ENCODE measurements at regions not wholly inside any gene's neighbourhood (a gene's known extent, or its start where the extent isn't known, plus 50 kb on each side); places are given as distances from the start of the nearest gene placed in this dataset.
"Not testable (repeated sequence)": the region's sequence is repeated elsewhere in the genome, so short reads cannot be mapped to it uniquely, and the experiment has no call there.

- not testable (repeated sequence) for DNase-seq (ENCODE audit: low spot score)
Measured at GRCh38 chr2:87263868-87264518, 242.3 kb upstream of the PLGLB1 start.

GRCh38 chr2:87275192-87275591 lies 253.5 kb upstream of the PLGLB1 start:
- not testable (repeated sequence) for DNase-seq (ENCODE audit: low spot score)

DNA sequence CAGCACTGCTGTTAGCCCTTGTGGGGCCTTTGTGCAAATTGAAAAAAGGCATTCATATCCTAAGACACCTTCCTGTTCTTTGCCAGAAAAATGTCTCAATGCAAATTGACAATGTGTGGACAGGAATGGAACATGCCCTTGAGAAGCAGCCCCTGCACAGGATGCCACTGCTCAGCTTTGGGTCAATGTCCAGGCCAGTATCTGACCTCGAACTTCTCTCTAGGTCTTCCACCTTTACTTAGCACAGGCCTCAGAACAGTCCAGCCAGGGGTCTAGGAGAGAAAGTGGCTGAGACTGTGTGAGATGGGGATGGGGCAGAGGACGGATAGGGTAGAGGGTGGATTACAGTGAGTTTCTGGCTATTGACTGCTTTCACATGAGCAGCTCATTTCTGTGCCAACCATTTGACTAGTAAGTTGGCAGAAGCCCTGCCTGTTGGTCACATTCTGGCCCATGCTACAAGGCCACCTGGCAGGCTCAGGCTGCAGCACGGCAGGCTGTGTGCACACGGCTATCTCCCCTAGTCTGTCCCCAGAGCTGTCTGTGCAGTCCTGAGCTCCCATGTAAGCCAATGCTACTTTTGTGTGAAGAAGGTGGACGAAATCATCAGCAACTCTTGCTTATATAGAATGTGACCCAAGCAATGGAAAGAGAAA lies 254.5 kb upstream of the PLGLB1 start:
- not testable (repeated sequence) for DNase-seq (ENCODE audit: low spot score)

GRCh38 chr2:87276673-87277072 lies 255.0 kb upstream of the PLGLB1 start:
- DNase-seq (ENCODE audit: low spot score): not testable (repeated sequence)

- not testable (repeated sequence) for DNase-seq (ENCODE audit: low spot score)
Measured at GRCh38 chr2:87277734-87278133, 256.1 kb upstream of the PLGLB1 start.

- not testable (repeated sequence) for DNase-seq (ENCODE audit: low spot score)
Measured at GRCh38 chr2:87280596-87281355, 259.1 kb upstream of the PLGLB1 start.

DNA sequence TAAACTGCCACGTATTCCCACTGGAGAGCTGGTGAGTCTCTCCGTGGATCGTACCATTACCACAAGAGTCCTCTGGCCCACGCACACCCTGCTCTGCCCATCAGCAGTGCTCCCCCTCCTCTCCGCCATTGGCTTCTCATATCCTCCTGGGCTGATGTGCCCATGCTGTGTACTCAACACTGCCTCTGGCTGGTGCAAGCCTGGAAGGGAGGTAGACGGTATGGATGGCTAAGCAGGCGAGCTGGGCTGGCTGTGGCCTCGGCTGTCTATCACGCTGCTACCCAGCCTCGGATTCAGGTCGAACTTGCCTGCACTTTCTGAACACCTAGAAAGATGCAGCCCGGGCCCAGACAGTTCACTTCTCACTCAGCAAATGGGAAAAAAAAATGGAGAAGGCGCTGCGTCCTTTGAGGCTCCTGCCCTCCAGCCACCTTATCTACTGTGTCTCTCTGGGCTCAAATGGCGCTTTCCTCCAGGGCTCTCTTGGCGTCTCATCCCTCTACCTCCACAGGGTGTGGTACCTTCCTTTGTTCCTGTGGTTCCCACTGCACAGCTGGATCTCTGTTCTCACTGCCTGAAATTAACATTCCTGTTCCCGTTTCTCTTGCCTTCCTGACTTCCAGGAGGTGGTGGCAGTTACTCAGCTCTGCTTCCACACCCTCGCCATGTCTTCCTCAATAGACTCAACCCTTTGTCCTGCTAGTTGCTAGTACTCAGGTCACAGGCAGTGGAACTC lies 262.3 kb upstream of the PLGLB1 start:
- peak; percentile 26 for DNase-seq (ENCODE audit: low spot score)

- DNase-seq (ENCODE audit: low spot score): not testable (repeated sequence)
Measured at GRCh38 chr2:87284471-87284772, 262.8 kb upstream of the PLGLB1 start.

DNA sequence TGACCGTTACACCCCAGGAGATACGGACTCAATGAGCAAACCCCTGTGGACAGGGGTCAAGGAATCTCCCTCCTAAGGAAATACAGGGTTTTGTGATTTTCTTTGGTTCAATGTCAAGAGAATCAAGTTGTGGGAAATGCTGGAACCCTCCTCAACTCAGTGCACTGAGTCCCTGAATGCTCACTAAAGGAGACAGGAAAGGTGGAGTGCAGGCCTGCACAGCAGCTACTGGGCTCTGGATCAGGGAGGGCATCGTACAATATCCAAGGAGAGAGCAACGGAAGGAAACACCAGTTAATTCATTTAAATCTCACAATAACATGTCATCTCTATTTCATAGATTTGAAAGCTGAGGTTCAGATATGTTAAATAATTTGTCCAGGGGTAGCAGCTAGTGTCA lies 263.5 kb upstream of the PLGLB1 start:
- not testable (repeated sequence) for DNase-seq (ENCODE audit: low spot score)

- not testable (repeated sequence) for DNase-seq (ENCODE audit: low spot score)
Measured at GRCh38 chr2:87290566-87291307, 269.1 kb upstream of the PLGLB1 start.

- DNase-seq (ENCODE audit: low spot score): not testable (repeated sequence)
Measured at GRCh38 chr2:87291400-87292200, 270.0 kb upstream of the PLGLB1 start.

GRCh38 chr2:87293931-87294594 lies 272.4 kb upstream of the PLGLB1 start:
- DNase-seq (ENCODE audit: low spot score): not testable (repeated sequence)

GRCh38 chr2:87295135-87295534 lies 273.5 kb upstream of the PLGLB1 start:
- not testable (repeated sequence) for DNase-seq (ENCODE audit: low spot score)

DNA sequence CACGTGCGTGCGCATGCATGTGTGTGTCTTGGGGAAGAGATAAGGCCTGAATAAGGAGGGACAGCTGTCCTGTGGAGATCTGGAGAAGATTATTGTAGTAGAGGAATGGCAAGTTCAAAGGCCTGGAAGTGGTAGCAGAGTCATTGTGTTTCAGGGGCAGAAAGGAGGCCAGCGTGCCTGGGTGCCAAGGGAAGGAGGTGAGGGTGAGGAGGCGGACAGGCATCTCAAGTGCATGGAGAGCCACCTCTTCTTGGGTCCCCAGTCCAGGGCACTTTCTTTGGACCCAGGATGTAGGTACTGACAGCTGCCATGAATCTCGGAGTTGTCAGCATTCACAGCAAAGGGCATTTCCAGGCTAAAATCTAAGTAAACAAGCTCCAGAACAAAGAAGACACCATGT lies 279.7 kb upstream of the PLGLB1 start:
- DNase-seq (ENCODE audit: low spot score): not testable (repeated sequence)

DNA sequence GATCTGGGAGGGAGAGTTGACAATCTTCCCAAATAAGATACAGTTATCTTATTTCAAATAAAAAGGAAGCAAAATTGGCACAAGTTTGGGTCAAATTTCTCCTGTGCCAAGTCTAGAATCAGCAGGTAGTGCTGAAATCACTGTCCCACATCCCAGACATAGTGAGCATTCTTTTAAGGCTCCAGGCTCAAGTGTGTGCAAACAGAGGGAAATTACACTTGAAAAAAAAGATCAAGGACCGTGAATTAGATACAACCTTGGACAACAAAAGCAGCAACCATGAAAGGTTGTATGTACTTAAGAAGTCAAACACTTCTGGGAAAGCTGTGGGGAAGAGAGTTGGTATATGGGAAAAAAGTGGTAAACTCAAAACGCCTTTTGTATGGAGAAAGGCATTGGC lies 280.2 kb upstream of the PLGLB1 start:
- not testable (repeated sequence) for DNase-seq (ENCODE audit: low spot score)

DNA sequence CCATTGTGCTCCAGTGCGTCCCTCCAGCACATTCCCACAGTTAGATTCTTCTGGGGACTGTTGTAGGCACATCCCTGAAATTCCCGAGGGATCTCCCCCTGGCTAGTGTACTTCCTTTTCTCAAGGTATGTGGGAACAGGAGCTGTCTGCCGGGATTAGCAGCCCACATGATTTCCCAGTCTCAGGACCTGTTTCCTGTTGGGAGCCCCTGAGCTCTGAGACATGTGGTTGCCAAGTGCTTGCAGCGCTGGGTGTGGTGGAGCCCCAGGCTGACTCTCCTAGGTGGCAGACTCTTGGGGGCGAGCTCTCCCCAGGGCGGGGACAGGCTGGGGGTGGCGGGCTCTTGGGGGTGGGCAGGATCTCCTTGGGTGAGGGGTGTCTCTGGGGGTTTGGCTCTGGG lies 287.0 kb upstream of the PLGLB1 start:
- DNase-seq (ENCODE audit: low spot score): not testable (repeated sequence)

GRCh38 chr2:87309785-87310184 lies 288.1 kb upstream of the PLGLB1 start:
- DNase-seq (ENCODE audit: low spot score): not testable (repeated sequence)

GRCh38 chr2:87311896-87312441 lies 290.3 kb upstream of the PLGLB1 start:
- not testable (repeated sequence) for DNase-seq (ENCODE audit: low spot score)

DNA sequence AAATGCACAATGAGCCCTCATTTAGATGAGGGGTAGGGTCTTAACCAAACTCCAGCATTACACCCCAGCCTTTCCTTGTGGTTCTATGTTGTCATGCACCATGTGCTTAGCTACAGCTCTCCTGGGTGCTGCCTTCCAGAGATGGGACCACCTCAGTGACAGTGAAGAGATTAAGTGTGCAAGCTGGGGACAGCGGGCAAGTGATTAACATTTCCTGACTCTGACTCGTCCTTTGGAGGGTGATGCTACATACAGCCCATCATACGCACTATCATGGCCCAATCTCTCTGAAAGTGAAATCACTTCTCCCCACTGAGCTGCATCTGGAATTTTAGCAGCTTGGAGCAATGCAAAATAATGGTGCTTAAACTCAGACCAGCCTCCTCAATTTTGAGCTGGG lies 293.0 kb upstream of the PLGLB1 start:
- DNase-seq (ENCODE audit: low spot score): not testable (repeated sequence)

Data from A172 (cell line).